Epithelial cell of proximal tubule (primary cell): ENCODE measurements at regions not wholly inside any gene's neighbourhood (a gene's known extent, or its start where the extent isn't known, plus 50 kb on each side); places are given as distances from the start of the nearest gene placed in this dataset.

Experiments
- DNase-seq: peaks from one replicate; pipeline ENCODE4 v3.0.0-alpha.2; 2011; ENCODE audit warnings: low read depth
- H3K4me3 ChIP-seq: 2 replicates; pipeline ENCODE4 v1.5.1; 2011; ENCODE audit warnings: low read depth, mild to moderate bottlenecking, low read length
- CTCF ChIP-seq: conservative IDR thresholded peaks from 2 replicates; pipeline ENCODE4 v1.5.1; 2012; ENCODE audit warnings: low read depth, mild to moderate bottlenecking, low read length

GRCh38 chr16:85307552-85308364 is 195.5 kb upstream of the CIBAR2 start:
- no peak overlapping the region for H3K4me3 ChIP-seq
- TF ChIP-seq CTCF, result no peak
- DNase-seq, result no peak

- no peak for TF ChIP-seq CTCF
- no peak overlapping the region for H3K4me3 ChIP-seq
- no peak for DNase-seq
Measured at GRCh38 chr16:85308611-85309540, 196.6 kb upstream of the CIBAR2 start.

GRCh38 chr16:85309656-85310587 is 197.7 kb upstream of the CIBAR2 start:
- no peak for DNase-seq
- no peak overlapping the region for H3K4me3 ChIP-seq
- TF ChIP-seq CTCF, result no peak

- TF ChIP-seq CTCF, result no peak
- DNase-seq, result no peak
- no peak overlapping the region for H3K4me3 ChIP-seq
Measured at GRCh38 chr16:85310868-85311585, 198.8 kb upstream of the CIBAR2 start.

GRCh38 chr16:85311741-85312140 is 199.5 kb upstream of the CIBAR2 start:
- DNase-seq, result no peak
- H3K4me3 ChIP-seq, result no peak overlapping the region
- no peak for TF ChIP-seq CTCF

GRCh38 chr16:85312174-85312573 is 199.9 kb upstream of the CIBAR2 start:
- no peak for TF ChIP-seq CTCF
- no peak overlapping the region for H3K4me3 ChIP-seq
- DNase-seq, result no peak
